GM21619 (cell line): ENCODE measurements at regions not wholly inside any gene's neighbourhood (a gene's known extent, or its start where the extent isn't known, plus 50 kb on each side); places are given as distances from the start of the nearest gene placed in this dataset.
"Not testable (repeated sequence)": the region's sequence is repeated elsewhere in the genome, so short reads cannot be mapped to it uniquely, and the experiment has no call there.

ENCODE experiments used
- ATAC-seq: cut with Tn5 transposase; IDR thresholded peaks from one replicate; pipeline ENCODE4 v1.9.1; 2021; ENCODE audit not compliant: unreplicated experiment

DNA sequence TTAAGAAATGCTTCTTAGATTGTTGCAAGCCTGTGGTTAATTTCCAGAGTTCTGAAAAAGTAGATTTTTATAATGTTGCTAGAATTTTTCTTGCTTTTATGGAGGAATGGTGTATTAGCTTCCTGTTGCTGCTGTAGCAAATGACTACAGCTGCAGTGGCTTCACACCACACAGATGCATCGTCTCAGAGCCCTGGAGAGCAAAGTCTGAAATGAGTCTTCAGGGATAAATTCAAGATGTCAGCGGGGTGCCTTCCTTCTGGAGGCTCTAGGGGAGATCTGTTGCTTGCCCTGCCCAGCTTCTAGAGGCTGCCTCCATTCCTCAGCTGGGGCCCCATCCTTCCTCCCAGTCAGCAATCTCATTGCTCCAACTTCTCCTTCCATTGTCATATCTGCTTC is 187.8 kb downstream of the ZNF516 start:
- ATAC-seq: no peak

DNA sequence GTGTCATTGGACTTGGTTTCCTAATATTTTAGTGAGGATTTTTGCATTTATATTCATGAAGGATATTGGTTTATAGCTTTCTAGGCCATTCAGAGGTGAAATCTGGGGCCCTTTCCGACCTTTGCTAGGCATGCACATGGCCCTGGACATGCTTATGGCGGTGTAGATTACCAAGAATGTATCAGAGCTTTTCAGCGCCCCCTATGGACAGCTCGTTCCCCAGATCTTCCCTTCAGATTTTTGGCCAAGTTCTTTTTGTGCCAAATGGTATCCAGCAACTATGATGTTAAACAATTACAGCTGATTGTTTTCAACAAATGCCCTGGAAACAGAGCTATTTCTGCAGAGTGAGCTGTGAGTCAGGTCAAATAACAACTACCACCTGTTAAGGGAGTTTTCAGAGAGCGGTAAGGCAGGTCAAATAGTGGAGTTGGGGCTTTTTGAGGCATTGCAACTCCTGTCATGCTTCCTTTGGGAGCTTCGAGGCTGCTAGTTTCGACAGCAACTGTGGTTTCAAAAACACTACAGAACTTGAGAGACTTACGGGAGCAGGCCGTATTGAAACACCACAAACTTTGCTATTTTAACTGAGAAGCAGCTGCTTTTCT is 188.3 kb downstream of the ZNF516 start:
- no peak for ATAC-seq

DNA sequence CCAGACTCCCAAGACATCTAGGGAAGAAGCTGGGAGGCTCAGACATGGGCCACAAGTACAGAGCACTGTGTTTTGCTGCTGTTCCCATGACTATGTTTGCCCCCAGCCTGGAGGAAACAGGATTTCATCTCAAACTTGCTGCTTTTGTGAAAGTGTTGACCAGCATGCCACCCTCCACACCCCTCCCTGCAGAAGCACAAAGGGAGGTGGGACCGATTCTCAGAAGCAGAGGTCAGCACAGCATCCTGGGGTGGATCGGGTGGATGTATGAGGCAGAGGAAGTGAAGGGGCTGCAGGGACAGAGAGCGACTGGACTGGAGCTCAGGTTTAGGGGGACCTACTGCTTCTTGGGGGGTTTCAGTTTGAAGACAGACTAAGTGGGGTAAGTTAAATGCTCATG is 209.2 kb downstream of the ZNF516 start:
- no peak for ATAC-seq

DNA sequence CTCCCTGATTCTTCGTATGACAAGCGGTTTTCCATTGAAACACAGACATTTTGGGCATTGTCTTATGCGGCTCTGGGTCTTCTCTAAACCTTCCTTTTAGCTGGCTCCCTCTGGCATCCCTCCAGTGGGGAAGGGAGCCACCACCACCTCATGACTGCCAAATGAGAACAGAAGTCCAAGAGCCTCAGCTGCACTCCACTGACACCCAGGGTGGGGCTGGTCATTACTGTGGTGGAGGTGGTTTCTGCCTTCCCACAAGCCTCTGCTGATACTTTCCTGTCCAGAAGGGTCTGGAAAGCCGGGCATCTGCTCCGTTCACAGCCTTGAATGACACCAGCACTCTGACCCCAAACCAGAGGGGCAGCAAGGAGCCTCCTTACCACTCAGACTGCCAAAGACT is 213.5 kb downstream of the ZNF516 start:
- ATAC-seq: no peak

DNA sequence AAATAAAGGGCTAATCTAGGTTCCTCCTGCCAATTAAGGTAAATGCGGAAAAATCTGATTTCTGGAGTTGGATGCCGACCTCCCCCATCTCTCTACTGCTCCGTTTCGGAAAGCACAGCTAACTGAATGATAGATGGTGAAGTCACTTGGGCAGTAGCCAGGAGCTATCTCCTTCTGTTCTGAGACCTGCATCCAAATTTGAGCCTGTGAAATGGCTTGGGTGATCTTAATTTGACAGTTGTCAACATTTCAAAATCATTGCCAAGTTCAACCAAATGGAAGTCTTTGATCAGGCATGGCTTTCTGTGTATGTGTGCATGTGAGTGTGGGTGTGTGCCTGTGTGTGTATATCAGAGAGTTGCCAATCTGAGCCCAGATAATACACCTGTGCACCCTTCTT is 217.2 kb downstream of the ZNF516 start:
- ATAC-seq: no peak

DNA sequence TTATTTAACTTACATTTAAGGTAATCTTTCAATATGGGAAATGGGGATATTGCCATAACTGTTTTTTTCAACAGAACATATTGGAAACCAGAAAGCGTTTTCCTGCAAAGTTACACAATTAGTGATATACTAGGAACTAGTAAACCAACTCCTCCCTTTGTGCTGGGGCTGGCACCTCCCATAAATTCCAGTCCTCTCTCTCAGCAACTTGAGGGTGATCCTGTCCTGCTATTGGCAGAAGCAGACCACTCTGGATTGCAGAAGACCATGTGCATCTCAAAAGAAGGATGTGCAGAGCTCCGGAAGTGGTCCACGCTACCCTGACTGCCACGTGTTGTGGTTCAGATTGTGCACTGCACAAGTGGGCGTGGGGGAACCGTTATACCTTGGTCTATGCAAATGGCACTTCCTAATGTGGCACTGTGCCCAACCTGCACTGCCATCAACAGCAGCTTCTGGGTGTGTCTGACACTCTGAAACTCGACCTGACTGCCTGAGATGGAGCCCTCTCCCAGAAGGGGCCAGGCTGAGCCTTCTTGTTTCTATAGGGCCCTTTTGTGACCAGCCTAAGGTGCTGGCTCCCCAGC is 219.2 kb downstream of the ZNF516 start:
- no peak for ATAC-seq

DNA sequence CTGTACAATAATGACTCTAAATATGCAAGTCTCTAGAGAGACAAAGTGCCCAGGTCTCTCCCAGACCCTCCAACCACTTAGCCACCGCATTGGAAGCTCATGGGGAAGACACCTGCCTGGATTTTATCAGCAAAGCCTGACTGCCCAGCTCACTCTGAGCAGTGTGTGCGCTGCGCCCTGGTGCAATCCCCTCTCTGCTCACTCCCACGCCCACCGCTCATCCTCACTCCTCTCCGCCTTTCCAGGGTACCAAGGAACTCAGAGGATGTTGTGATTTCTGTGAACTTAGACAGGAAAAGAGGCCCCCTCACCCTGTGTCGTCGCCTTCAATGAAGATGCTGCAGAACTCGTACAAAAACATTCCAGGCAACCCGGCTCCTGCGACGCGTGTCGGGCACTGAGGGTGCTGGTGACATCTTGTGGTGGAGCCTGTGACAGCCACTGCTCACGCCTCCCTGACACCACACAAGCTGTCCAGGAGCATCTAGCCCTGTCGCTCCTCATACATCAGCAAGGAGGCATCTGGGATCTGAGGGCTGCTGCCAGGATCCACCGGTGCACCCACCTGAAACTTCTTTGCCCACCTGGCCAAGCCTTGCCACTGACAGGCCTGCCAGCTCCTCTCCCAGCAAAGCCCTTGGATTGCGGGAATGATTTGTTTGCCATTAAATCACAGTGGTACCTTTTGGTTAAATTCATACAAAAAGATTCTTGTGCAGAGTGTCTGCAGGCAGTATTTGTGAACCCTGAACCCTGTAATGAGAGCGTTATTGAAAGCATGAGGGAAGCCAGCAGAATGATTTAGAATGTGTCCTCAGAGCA is 220.4 kb downstream of the ZNF516 start:
- no peak for ATAC-seq

DNA sequence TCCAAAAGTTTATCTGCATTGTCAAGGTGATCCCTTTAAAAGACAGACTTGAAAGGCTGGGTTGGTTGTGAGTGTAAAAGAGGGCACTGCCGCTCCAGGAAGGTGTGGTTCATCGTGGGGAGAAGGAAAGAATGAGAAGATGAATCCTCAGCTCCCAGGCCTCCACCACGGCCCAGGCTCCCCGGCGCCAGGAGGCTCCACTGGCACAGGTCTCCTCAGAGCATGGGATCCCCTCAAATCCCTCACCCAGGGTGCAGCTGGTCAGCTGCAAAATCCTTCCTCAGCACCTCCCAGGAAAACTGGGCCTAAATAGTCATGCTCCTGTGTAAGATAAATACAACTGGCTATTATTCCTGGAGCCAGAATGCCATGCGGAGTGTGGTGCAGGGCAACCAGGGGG is 221.1 kb downstream of the ZNF516 start:
- no peak for ATAC-seq

DNA sequence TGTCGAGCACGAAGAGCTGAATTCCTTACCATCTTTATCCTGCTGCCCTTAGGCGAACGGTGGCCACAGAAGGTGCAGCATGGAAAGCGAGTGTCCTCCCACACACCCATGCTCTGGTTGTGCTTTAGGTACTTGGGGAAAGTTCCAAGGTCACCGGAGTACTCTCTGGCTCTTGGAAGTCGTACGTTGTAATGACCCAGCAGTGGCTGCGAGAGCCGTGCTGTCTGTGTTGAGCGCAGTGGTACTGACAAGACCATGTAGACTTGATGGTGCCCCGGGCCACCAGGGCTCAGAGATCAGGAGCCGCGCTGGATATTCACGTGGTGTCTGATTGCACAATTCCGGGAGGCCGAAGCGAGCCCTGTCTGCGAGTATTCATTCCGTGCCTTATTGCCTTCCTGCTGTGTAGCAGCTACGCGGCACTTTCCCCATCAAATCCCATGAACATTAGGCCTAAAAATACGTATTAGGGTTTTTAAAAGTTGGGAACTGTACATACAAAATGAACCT is 222.0 kb downstream of the ZNF516 start:
- ATAC-seq: no peak

DNA sequence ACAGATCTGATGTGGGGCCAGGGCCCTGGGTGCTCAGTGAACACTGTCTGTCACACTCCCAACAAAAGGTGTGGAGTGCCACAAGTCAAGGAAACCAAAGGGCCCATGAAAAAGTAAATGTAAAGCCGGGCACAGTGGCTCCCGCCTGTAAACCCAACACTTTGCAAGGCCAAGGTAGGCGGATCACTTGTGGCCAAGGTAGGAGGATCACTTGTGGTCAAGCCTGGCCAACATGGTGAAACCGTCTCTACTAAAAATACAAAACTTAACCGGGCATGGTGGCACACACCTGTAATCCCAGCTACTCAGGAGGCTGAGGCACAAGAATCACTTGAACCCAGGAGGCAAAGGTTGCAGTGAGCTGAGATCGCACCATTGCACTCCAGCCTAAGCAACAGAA is 227.6 kb downstream of the ZNF516 start:
- ATAC-seq: not testable (repeated sequence)

DNA sequence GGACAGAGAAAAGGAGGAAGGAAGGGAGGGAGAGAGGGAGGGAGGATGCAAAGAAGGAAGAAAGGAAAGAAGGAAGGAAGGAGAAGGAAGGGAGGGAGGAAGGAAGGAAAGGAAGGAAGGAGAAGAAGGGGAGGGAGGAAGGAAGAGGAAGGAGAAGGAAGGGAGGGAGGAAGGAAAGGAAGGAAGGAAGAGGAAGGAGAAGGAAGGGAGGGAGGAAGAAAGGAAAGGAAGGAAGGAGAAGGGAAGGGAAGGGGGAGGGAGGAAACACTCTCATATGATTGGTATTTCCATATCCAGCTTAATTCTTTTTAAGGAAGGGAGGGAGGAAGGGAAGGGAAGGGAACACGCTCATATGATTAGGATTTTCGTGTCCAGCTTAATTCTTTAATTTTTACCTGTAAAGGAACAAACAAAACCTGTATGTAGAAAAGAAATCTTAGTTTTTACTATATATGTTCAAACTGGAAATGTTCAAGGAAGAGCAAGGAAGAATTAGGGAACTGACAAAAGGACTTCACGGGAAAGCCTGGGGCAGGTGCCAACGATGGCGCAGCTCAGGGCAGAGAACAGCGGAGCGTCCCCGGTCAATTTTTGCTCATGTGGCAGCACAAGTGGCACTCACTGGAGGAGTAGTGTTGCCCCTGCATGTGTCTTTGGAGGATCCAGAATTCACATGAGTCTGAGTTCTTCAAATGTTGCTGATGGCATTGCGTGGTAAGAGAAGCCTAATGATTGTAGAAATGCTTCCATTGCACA is 228.6 kb downstream of the ZNF516 start:
- ATAC-seq: no peak

DNA sequence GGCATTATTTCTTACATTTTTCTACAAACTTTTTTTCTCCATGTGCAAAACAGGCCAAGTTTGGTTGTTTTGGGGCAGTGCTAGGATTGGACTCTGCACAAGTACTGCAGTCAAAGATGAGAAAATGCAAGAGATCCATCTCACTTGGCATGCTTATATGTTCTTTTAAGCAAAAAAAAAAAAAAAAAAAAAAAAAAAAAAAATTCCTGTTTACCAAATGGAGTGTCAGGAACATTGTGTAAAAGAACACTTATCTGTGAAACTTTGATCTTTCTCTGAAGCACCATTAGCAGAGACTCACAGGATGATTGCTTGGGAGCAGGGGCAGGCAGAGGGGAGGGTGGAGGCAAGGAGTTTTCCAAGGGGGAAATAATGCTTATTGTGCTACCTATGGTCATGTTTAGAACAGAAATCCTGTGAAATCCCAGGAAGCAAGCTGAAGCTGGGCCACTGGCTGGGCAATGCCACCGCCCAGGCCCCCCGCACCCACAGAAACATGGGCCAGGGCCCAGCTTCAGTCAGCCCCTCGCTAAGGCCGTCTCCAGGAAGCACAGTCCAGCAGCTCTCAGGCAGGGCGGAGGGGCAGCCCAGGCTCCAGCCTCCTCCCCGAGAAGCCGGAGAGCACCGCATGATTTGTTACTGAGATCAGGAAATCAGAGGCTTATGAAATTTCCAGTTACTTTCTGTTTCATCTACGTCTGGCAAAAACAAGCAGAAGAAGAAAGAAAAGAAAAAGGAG is 229.4 kb downstream of the ZNF516 start:
- ATAC-seq: no peak

DNA sequence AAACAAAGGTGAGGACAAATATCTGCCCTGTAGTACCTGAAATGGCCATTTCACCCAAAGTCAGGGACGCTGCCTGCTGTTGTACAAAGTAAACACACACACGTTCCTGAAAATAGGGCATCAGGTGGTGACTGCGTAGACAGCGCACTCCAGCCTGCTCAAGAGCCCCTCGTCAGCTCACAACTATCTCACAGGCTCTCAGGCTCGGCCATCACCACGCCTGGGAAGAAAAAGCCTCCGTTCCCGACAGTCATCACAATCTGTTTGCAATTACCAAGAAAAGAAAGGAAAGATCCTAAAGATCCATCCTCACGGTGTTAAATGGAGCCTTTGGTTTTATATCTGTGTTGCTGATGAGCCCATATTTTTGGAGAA is 230.2 kb downstream of the ZNF516 start:
- ATAC-seq: no peak

DNA sequence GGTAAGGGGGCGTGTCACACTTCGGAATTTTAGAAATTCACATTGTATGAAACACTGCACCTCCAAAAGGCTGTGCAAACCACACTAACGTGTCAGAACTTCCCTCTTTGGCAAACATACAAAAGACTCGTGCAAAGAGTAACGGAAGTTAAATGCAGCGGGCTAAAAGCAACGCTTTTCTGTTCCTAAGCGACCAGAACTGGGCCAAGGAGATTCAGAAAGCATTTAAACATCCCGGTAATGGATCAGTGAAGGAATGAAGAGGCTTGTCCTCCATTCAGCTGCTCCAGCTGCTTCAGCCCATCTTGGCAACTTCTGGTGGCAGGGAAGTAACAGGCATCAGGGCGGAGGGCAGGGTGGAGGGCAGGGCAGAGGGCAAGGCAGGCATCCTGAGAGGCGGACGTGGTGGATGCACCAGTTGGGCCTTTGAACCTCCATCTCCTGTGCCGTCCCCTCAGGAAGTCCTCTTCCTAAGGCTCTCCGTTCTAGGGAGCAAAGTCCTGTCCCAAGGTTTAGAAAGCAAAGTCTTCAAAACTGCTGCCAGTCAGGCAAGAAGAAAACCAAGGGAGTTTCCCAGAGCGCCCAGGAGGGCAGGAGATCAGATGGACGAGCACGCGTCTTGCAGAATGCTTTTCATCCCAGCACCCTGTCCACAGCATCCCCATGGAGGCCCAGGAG is 230.7 kb downstream of the ZNF516 start:
- no peak for ATAC-seq

DNA sequence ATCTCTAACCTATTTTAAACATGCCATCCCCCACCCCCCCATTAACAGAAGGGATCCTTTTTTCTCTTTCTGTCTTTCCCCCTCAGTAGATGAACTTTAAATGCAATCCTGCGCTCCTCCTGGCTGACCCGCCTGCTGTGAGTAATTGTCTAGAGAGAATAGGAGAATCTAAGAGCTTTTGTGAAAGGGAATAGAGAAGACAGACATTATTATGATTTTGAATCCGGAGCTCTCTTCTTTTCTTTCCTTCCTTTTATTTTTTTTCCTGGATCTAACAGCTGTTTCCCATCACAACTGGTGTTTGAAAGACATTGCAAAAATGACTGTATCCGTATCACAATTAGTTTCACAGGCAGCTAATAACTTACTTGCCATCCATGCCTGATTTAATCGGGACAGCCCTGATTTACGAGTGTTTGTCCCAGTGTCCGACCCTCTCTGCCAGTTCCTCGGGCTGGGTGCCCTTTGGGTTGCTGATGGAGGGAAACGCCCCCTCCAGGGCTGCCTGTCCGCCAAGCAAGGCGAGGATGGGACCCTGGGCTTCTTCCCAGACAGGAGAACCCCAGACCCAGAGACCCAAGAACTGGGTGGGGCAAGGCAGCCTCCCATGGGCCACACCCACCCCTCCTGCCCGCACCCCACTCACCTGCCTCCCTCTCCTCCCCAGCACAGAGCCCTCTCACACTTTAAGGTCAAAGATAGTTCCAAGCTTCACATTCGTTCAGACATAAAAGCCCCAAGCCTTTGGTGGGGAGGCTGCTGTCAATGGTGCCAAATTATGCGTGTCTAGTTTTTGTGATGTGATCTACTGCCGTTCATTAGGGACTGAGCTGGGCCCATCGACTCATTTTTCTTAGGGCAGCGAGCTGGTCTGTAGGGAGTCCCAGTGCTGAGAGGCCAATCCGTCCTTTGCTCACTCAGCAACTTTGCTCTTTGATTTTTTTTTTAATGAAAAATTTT is 231.7 kb downstream of the ZNF516 start:
- no peak for ATAC-seq

DNA sequence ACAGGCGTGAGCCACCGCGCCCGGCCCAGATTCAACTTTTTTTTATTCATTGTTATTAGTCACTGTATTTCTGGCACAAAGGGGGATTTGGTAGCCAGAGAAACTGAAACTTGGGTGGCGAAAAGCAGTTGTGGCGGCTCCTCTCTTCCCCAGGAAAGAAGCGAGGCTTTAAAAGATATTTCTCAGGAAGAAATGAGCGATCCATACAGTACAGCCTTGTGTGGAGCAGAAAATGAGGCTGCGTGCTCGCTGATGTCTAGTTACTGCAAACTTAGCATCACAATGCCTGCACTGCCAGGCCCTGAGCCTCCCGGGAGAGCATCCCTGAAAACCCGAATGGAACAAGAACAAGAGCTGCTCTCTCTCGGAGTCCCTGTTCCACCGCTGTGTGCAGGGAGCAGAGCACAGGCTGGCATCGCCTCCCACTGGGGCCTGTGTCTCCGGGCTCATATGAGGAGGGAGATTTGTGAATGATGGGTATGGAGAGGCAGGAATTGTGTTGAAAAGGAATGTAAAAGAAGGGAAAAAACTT is 234.0 kb downstream of the ZNF516 start:
- no peak for ATAC-seq

DNA sequence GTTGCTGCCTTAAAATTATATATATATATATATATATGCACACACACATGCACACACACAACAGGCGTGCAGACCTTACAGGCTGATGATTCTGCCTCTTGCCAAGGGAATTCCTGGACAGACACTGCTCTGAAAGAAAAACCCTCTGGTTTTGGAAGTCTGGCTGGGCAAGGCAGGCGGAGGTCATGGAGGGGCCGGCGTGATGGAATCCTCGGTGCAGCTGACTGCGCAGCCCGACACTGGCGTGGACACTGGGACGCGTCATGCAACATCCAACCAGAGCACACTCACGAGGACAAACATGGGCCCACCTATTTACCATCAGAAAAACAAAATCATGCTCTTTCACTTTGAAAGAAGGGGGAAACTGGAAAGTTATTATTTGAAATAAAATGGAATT is 235.3 kb downstream of the ZNF516 start:
- no peak for ATAC-seq

DNA sequence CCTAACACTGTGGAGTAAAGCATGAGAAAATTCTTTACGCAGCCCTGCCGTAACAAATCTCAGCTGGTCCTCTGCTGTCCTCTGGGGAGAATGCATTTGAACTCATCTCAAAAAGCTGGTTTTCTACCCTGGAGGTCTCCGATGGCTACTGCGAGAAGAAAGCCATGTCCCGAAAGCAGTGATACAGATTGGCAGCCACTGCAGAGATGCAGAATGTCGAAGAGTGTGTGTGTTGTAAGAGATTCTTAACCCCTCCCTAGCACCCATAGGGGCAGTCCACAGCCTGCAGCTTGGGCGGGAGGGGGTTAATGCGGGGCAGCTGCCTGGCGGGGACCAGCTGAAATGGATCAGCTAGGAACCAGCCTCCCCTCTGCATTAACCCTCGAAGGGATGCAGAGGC is 235.9 kb downstream of the ZNF516 start:
- no peak for ATAC-seq

DNA sequence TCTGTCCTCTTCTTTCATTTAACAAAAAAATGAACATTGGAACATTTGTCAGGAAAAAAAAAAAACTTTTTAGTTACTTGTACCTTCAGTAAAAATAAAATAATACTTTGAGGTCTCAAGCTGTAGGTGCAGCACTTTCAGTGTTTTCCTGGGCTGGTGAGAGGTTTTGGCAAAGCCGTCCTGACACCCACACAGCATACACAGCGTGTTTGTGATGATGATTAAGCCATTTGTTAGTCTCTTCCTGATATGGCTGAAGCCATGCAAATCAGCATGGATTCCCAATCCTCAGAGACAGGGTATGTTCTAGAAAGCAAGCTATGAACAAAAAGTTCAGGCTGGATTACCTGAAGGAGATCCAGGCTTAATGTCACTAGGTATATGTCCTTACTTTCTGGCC is 236.8 kb downstream of the ZNF516 start:
- no peak for ATAC-seq
